ENCODE measurements at regions not wholly inside any gene's neighbourhood (a gene's known extent, or its start where the extent isn't known, plus 50 kb on each side); places are given as distances from the start of the nearest gene placed in this dataset.

DNA sequence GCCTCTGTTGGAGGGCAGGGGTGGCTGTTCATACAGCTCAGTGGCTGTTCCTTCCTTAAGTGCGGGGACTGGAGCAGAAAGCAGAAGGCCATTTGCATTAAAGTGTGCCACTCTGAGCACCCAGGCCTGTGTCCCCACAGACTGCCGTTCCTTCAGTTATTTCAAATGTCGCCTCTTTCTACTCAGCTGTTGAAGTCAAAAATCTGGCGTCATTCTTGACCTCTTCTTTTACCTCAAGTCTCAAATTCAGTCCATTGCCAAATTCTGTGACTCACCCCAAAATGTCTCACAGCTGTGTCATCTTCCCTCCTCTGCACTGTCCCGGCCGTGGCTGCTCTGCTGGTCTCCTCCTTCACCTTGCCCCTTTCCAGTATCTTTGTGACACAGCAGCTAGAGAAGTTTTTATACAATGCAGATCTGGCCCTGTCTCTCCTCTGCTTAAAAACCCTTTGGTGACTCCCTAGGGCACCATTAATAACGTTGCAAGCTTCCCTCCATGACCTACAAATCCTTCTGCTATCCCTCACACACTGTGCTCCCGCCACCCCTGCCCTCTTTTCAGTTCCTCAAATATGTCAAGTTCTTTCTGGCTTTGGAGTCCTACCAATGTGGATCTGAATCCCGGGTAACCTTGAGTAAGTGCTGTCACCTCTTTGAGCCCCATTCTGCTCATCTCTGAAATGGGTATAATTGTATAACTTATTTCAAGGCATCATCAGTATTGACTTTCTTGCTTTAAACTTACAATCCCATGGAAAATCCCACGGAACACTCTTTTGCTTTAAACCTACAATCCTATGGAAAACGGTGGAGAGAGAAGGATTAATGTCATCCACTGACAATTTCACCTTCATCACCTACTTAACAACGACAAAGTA is 98.3 kb upstream of the BOD1 start:
- intact Hi-C loops (cut with micrococcal nuclease) = no loop called here
- Mint-ChIP-seq H3K36me3 (ENCODE audit: low read depth) (no peaks in the 10 kb centered on the region), H3K4me1 (ENCODE audit: low read depth) (no peaks in the 10 kb centered on the region), H3K27me3 (ENCODE audit: low read depth) (no peaks in the 10 kb centered on the region), H3K27ac (no peak overlapping the region), H3K4me3 (no peak overlapping the region), H3K9me3 (no peaks in the 10 kb centered on the region)
- CTCF ChIA-PET = interaction anchor here (0.6 kb wide), 1 partner anchor 57 kb away, joined by 3 read pairs; no protein-coding TSS in a partner anchor
- no peak for DNase-seq

DNA sequence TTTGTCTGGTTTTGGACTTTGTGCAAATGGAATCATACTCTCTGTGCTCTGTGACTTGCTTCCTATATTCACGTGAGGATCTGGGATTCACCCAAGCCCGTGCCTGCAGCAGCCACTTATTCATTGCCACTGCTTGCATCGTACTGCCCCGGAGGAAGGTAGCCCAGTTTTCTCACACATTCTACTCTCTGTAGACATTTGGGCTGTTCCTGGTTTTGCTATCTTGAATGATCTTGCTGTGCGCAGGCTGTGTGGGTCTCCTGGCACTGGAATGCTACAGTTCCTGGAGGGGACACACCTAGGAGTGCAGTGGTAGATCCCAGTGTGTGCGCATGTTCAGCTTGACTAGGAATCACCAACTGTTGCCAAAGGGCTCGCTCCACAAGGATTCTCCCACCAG is 99.2 kb upstream of the BOD1 start:
- Mint-ChIP-seq H3K4me1 (ENCODE audit: low read depth) (no peaks in the 10 kb centered on the region), H3K9me3 (no peaks in the 10 kb centered on the region), H3K36me3 (ENCODE audit: low read depth) (no peaks in the 10 kb centered on the region), H3K27ac (no peak overlapping the region), H3K4me3 (no peak overlapping the region), H3K27me3 (ENCODE audit: low read depth) (no peaks in the 10 kb centered on the region)
- DNase-seq = no peak
- intact Hi-C loops (cut with micrococcal nuclease) = no loop called here
- CTCF ChIA-PET = no interaction called here

DNA sequence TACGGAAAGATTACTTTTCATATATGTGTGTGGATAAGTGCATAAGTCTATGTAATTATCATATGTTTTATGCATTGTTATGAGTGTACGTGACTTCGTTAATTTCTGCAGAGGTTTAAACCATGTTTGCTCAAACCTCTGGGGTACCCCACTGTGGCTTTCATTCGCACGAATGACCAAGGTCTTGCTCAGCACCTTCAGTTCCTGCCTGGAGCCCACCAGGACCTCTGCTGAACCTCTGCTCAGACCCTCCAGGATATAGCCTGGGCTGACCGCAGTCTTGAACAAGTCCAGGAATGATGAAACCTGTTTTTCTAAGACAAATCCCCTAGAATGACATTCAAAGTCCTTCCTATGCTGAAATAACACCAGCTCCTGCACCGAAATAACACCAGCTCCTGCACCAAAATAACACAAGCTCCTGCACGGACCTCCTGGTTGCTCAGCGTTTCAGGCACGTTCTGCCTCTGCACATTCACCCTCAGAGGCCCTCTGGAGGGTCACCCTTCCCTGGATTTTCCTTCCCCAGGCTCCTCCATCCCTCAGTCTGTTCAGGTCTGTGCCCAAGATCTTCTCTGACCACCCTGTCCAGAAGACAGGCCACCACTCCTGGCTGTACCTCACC is 99.7 kb upstream of the BOD1 start:
- intact Hi-C loops (cut with micrococcal nuclease) = no loop called here
- no peak for DNase-seq
- Mint-ChIP-seq H3K36me3 (ENCODE audit: low read depth) (no peaks in the 10 kb centered on the region), H3K27me3 (ENCODE audit: low read depth) (no peaks in the 10 kb centered on the region), H3K4me3 (no peak overlapping the region), H3K9me3 (no peaks in the 10 kb centered on the region), H3K4me1 (ENCODE audit: low read depth) (no peaks in the 10 kb centered on the region), H3K27ac (no peak overlapping the region)
- CTCF ChIA-PET = no interaction called here

DNA sequence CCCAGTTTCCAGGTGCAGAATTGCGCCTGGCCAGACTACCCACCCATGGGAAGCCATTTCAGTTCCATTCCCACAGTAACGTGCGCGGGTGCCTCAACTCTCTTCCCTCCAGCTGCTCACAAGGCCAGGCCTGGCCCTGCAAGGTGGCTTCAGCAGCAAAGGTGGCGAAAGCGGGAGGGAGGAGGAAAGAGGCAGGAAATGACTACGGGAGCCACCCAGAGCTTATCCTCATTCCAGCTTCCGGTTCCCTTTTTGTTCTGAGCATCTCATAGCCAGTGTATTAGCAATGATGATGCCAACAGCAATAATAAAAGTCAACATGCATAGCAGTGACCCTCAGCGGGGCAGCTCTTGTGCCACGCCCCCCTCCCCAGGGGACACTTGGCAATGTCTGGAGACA is 101.5 kb upstream of the BOD1 start:
- H3K27me3 Mint-ChIP-seq (ENCODE audit: low read depth) = peaks cover 5% of the 10 kb centered on the region
- H3K4me1 Mint-ChIP-seq (ENCODE audit: low read depth) = no peaks in the 10 kb centered on the region

DNA sequence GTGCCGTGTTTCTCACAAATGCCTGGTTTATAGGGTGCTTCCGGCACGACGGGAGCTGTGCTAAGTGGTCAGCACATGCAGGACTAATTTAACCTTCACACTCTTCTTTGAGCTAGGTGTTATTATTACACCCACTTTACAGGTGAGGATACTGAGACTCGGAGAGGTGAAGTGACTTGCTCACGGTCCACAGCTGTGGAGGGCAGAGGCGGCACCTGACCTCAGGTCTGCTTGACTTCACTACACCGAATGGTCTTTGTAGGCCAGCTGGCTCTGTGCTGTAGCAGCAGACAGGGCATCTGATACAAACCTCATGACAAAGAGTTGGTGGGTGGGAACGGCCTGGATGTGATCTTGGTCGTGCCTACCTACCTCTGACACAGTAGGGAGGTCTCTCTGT is 102.0 kb upstream of the BOD1 start:
- no peak for DNase-seq
- no peak overlapping the region for H3K4me3 Mint-ChIP-seq
- CTCF ChIA-PET = no interaction called here
- H3K9me3 Mint-ChIP-seq = no peaks in the 10 kb centered on the region
- no peak overlapping the region for H3K27ac Mint-ChIP-seq
- H3K4me1 Mint-ChIP-seq (ENCODE audit: low read depth) = no peaks in the 10 kb centered on the region
- intact Hi-C loops (cut with micrococcal nuclease) = no loop called here
- H3K27me3 Mint-ChIP-seq (ENCODE audit: low read depth) = peaks cover 5% of the 10 kb centered on the region
- H3K36me3 Mint-ChIP-seq (ENCODE audit: low read depth) = no peaks in the 10 kb centered on the region

More for the DNA sequence above, 101.5 kb upstream of the BOD1 start:
- CTCF ChIA-PET = no interaction called here
- Mint-ChIP-seq H3K27ac (no peak overlapping the region), H3K36me3 (ENCODE audit: low read depth) (no peaks in the 10 kb centered on the region), H3K9me3 (no peaks in the 10 kb centered on the region), H3K4me3 (no peak overlapping the region)
- no peak for DNase-seq
- intact Hi-C loops (cut with micrococcal nuclease) = no loop called here

DNA sequence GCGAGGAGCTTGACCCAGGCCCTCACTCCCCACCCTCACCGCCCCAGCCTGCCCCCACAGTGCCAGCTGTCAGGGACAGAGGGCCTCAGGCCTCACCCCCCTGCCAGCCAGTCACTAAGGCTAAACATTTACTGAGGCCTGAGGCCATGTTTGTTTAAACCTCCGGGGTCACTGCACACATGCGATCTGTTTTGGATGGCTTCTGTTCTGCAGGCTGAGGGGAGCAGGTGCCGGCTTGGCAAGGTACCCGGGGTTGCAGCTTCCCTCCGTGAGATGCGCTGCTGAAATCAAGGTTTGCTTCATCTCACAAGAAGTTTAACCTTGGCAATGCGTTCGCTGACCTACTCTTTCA is 103.3 kb upstream of the BOD1 start:
- Mint-ChIP-seq H3K4me1 (ENCODE audit: low read depth) (no peaks in the 10 kb centered on the region), H3K4me3 (no peak overlapping the region), H3K27me3 (ENCODE audit: low read depth) (peaks cover 5% of the 10 kb centered on the region), H3K9me3 (no peaks in the 10 kb centered on the region), H3K36me3 (ENCODE audit: low read depth) (no peaks in the 10 kb centered on the region), H3K27ac (no peak overlapping the region)
- no peak for DNase-seq
- CTCF ChIA-PET = no interaction called here
- intact Hi-C loops (cut with micrococcal nuclease) = no loop called here

DNA sequence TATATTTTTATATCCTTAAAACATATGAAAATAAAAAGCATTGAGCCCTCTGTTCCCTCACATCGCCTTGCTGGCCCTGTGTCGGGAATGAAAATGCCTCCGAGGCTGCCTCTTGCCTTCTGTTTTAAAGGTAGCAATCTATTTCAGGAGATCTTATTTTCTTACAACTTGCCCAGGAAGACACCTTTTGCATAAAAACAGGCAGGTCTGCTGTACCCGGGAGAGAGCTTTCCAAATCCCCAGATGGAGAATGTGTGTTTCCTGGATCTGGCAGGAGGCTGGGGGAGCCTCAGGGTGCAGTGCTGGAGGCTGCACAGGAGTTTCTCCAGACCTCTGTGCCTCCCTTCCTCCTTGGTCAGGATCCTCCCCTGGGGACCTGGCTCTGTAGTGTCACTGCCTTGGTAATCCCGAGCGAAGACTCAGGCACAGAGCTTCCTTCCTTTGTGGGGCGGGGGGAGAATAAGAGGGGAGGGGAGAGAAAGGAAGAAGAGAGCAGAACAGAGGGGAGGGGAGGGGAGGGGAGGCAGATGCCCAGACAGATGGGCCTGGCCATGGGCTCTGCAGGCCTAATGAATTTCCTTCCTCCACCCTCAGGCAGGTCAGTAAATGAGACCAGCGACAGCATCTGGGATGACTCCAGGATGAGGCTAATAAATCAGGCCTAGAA is 104.0 kb upstream of the BOD1 start:
- H3K36me3 Mint-ChIP-seq (ENCODE audit: low read depth) = no peaks in the 10 kb centered on the region
- CTCF ChIA-PET = no interaction called here
- no peak overlapping the region for H3K4me3 Mint-ChIP-seq
- intact Hi-C loops (cut with micrococcal nuclease) = no loop called here
- no peaks in the 10 kb centered on the region for H3K4me1 Mint-ChIP-seq (ENCODE audit: low read depth)
- no peak overlapping the region for H3K27ac Mint-ChIP-seq
- peaks cover 5% of the 10 kb centered on the region for H3K27me3 Mint-ChIP-seq (ENCODE audit: low read depth)
- H3K9me3 Mint-ChIP-seq = peaks cover 1% of the 10 kb centered on the region
- no peak for DNase-seq

DNA sequence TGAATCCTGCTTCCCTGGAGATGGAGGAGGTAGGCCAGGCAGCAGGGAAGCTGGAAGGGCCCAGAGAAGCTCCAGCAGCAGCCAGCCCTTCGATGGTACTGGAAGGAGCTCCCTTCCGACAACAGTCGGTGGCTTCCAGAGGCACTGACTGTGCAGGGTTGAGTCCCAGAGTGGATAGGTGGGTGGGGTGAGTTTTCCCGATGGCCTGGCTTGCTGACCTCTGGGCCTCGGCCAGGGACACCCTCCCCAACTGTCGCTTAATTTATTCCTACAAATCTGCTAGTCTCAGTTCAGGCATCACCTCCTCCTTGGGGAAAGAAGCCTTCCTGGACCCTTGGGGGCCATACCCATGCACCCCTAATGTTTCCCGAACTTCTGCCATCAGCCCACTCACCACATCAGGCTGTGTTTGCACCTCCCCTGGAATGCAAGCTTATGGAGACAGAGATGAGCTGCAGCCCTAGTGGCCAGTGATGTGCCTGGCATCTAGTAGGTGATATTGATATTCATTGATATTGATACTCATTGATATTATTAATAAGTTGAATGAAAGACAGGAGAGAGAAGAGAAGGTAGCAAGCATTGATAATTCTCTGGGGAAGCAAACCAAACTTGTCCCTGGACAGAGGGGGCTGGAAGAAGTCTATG is 104.6 kb upstream of the BOD1 start:
- intact Hi-C loops (cut with micrococcal nuclease) = no loop called here
- CTCF ChIA-PET = no interaction called here
- Mint-ChIP-seq H3K27me3 (ENCODE audit: low read depth) (peaks cover 5% of the 10 kb centered on the region), H3K4me3 (no peak overlapping the region), H3K36me3 (ENCODE audit: low read depth) (no peaks in the 10 kb centered on the region), H3K4me1 (ENCODE audit: low read depth) (no peaks in the 10 kb centered on the region), H3K27ac (no peak overlapping the region), H3K9me3 (peaks cover 1% of the 10 kb centered on the region)
- DNase-seq = no peak

DNA sequence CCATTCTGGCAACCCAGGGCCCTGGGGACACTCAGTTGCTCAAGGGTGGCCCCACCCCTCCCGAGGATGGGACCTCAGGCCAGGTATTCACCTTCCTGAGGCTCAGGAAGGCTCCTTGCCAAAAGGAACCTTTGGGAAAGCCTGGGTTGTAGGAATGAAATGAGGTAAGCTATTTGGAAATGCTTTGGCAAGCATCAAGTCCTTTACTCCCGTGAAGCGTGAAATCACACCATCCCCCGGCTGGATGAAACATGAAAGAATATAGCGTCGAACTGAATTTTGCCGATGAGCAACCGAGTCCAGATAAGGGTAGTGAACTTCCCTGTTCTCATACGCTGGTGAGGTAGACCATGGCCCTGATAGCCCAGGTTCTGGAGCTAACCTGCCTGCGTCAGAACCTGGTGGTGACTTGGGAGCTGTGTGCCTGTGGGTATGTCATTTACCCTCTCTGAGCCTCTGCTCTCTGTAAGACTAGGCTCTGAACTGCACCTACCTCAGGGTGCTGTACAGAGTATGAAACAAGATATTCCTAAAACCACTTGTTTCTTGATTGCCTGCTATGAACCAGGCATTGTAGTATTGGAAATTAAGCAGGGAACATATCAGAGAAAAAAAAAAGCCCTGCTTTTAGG is 105.3 kb upstream of the BOD1 start:
- Mint-ChIP-seq H3K36me3 (ENCODE audit: low read depth) (no peaks in the 10 kb centered on the region), H3K27ac (no peak overlapping the region), H3K4me1 (ENCODE audit: low read depth) (no peaks in the 10 kb centered on the region), H3K9me3 (peaks cover 1% of the 10 kb centered on the region), H3K27me3 (ENCODE audit: low read depth) (peaks cover 5% of the 10 kb centered on the region), H3K4me3 (no peak overlapping the region)
- intact Hi-C loops (cut with micrococcal nuclease) = no loop called here
- DNase-seq = no peak
- CTCF ChIA-PET = no interaction called here

DNA sequence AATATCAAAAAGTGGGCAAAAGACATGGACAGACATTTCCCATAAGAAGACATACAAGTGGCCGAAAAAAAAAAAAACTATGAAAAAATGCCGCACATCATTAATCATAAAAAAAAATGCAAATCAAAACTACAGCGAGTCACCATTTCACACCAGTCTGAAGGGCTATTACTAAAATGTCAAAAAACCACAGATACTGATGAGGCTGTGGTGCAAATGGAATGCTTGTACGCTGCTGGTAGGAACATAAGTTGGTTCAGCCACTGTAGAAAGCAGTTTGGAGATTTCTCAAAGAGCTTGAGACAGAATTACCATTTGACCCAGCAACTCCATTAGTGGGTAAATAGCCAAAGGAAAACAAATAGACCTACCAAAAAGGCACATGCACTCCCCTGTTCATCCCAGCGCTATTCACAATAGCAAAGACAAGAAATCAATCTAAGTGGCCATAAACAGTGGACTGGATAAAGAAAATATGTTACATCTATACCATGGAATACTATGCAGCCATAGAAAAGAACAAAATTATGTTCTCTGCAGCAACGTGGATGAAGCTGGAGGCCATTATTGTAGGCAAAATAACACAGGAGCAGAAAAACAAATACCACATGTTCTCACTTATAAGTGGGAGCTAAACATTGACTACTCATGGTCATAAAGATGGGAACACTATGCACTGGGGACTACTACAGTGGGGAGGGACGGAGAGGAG is 110.6 kb upstream of the BOD1 start:
- Mint-ChIP-seq H3K27ac (no peak overlapping the region), H3K4me3 (no peak overlapping the region), H3K9me3 (peaks cover 1% of the 10 kb centered on the region), H3K4me1 (ENCODE audit: low read depth) (no peaks in the 10 kb centered on the region), H3K36me3 (ENCODE audit: low read depth) (no peaks in the 10 kb centered on the region), H3K27me3 (ENCODE audit: low read depth) (peaks cover 5% of the 10 kb centered on the region)
- CTCF ChIA-PET = no interaction called here
- intact Hi-C loops (cut with micrococcal nuclease) = no loop called here
- no peak for DNase-seq

DNA sequence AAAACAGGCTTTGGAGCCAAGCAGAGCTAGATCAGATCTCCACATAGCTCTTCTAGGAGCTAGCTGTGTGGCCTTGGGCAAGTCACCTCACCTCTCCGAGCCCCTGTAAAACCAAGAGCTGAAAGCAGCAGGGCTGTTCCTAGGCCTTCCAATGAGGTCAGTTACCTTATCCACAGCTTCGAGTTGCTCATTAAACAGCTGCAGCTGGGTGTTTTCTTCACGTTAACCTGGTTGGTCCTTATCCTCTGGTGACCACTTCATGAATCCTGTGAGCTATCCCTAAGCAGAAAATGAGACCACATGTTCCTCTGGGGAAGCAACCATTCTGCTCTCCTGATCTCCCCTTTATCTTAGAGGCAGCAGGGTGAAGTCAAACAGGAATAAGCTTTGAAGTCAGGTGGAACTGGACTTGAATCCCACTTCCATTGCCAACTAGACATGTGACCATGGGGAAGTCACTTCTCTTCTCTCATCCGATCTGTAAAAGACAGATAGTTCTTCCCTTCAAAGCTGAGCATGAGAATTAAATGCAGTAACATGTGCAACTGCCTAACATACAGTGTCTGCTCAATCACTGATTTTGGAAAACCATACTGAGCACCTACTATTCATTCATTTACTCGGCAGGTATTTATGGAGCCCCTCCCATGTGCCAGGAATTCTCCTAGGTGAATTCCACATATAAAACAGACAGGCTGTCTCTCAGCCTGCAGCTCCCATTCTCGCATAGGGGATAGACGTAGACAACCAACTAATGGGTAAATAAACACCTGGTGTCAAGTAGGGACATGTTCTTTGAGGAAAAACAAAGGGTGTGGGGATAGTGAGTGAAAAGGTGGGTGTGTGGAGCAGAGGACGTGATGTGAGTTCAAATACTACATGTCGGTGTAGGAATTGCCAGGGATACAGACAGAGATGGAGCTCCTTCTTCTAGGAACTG is 111.7 kb upstream of the BOD1 start:
- no peak overlapping the region for H3K27ac Mint-ChIP-seq
- DNase-seq = no peak
- no peak overlapping the region for H3K4me3 Mint-ChIP-seq
- CTCF ChIA-PET = interaction anchor here (0.6 kb wide), 1 partner anchor 11 kb away, joined by 3 read pairs; no protein-coding TSS in a partner anchor
- peaks cover 1% of the 10 kb centered on the region for H3K9me3 Mint-ChIP-seq
- no peaks in the 10 kb centered on the region for H3K36me3 Mint-ChIP-seq (ENCODE audit: low read depth)
- intact Hi-C loops (cut with micrococcal nuclease) = no loop called here
- H3K27me3 Mint-ChIP-seq (ENCODE audit: low read depth) = no peaks in the 10 kb centered on the region
- no peaks in the 10 kb centered on the region for H3K4me1 Mint-ChIP-seq (ENCODE audit: low read depth)
